GM21737 (cell line): ENCODE measurements at regions not wholly inside any gene's neighbourhood (a gene's known extent, or its start where the extent isn't known, plus 50 kb on each side); places are given as distances from the start of the nearest gene placed in this dataset.
"Not testable (repeated sequence)": the region's sequence is repeated elsewhere in the genome, so short reads cannot be mapped to it uniquely, and the experiment has no call there.

Source experiments
- ATAC-seq: cut with Tn5 transposase; IDR thresholded peaks from one replicate; pipeline ENCODE4 v1.9.1; 2021; ENCODE audit warnings: mild to moderate bottlenecking, moderate library complexity; ENCODE audit not compliant: unreplicated experiment

- ATAC-seq, result no peak
Observed at GRCh38 chr5:138649316-138649720, 74.1 kb upstream of the HSPA9 start.

GRCh38 chr5:138648841-138649240 is 73.6 kb upstream of the HSPA9 start:
- ATAC-seq, result no peak

GRCh38 chr5:138647794-138648410 is 72.7 kb upstream of the HSPA9 start:
- ATAC-seq, result no peak

GRCh38 chr5:138647261-138647788 is 72.1 kb upstream of the HSPA9 start:
- ATAC-seq, result no peak

GRCh38 chr5:138646671-138647070 is 71.5 kb upstream of the HSPA9 start:
- ATAC-seq, result no peak

GRCh38 chr5:138645778-138646575 is 70.8 kb upstream of the HSPA9 start:
- ATAC-seq, result no peak

- ATAC-seq, result no peak
Observed at GRCh38 chr5:138643040-138643791, 68.0 kb upstream of the HSPA9 start.

GRCh38 chr5:138641547-138642298 is 66.5 kb upstream of the HSPA9 start:
- no peak for ATAC-seq

GRCh38 chr5:138640646-138641254 is 65.5 kb upstream of the HSPA9 start:
- no peak for ATAC-seq

- no peak for ATAC-seq
Observed at GRCh38 chr5:138640138-138640537, 64.9 kb upstream of the HSPA9 start.

GRCh38 chr5:138639326-138639725 is 64.1 kb upstream of the HSPA9 start:
- no peak for ATAC-seq

- ATAC-seq, result no peak
Observed at GRCh38 chr5:138637256-138637655, 62.1 kb upstream of the HSPA9 start.

GRCh38 chr5:138636398-138636944 is 61.3 kb upstream of the HSPA9 start:
- ATAC-seq, result no peak

- ATAC-seq, result no peak
Observed at GRCh38 chr5:138635708-138636107, 60.5 kb upstream of the HSPA9 start.

- no peak for ATAC-seq
Observed at GRCh38 chr5:138635265-138635664, 60.1 kb upstream of the HSPA9 start.

GRCh38 chr5:138634804-138635203 is 59.6 kb upstream of the HSPA9 start:
- not testable (repeated sequence) for ATAC-seq

- no peak for ATAC-seq
Observed at GRCh38 chr5:138632900-138633489, 57.8 kb upstream of the HSPA9 start.

- no peak for ATAC-seq
Observed at GRCh38 chr5:138631096-138631928, 56.1 kb upstream of the HSPA9 start.

GRCh38 chr5:138629392-138629791 is 54.2 kb upstream of the HSPA9 start:
- ATAC-seq, result no peak
